Prostate gland (tissue), 2 donors: ENCODE measurements at regions not wholly inside any gene's neighbourhood (a gene's known extent, or its start where the extent isn't known, plus 50 kb on each side); places are given as distances from the start of the nearest gene placed in this dataset.

Experiments
- POLR2A ChIP-seq: fragments of 450-650 bp; IDR thresholded peaks from one replicate; pipeline ENCODE4 v1.6.1; 2016; ENCODE audit warnings: antibody characterized with exemption, mild to moderate bottlenecking
- POLR2AphosphoS5 ChIP-seq: sonication (generic); formaldehyde crosslinking; IDR thresholded peaks from one replicate; pipeline ENCODE4 v1.6.1; 2017; ENCODE audit warnings: antibody characterized with exemption
- TF ChIP-seq, protein P1 (sequence below), 4 experiments: fragments of 200-600 bp in 2 of 4; fragments of 450-650 bp in 2 of 4; sonication (generic) in 2 of 4; IDR thresholded peaks; 1 replicate in 3 of 4; 2 replicates in 1 of 4; pipeline ENCODE4 v1.5.1; 2016 to 2019; ENCODE audit warnings: antibody characterized with exemption in 4 of 4, mild to moderate bottlenecking in 2 of 4, moderate library complexity in 2 of 4

DNA sequence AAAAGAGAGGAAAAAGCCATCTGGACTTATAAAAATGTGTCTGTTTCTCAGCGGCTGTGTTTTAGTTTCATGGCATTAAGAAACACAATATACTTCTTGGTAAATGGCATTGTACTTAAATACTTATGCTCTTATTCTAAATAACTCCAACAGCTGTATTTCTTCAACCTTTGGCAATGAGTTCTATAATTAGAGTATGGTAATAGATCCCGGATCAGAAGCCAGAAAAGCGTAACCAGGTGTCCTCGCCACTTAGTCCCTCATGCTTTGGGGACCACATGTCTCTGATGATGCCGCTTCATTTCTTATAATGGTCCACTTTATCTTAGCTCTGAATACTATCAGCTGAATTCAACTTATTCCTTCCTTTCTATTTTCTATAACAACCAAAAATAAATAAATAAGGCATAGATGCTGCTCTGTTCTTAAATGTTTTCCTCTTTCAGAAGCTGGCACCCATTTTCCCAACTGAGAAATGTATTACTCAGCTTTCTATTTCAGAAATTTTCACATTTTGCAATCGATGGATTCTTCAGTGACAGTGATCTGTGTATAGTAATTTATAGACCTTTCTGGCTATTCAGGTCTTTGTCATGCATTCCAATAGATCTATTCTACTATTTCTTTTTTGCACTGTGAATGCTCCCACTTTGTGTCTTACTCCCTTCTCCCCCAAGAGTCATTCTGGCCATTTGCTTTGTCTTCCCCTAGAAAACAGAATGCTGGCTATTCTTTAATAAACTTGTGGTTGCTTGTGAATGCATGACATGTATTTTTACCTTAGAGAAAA, 87.6 kb upstream of the KBTBD8 start:
- TF ChIP-seq, protein P1, sequence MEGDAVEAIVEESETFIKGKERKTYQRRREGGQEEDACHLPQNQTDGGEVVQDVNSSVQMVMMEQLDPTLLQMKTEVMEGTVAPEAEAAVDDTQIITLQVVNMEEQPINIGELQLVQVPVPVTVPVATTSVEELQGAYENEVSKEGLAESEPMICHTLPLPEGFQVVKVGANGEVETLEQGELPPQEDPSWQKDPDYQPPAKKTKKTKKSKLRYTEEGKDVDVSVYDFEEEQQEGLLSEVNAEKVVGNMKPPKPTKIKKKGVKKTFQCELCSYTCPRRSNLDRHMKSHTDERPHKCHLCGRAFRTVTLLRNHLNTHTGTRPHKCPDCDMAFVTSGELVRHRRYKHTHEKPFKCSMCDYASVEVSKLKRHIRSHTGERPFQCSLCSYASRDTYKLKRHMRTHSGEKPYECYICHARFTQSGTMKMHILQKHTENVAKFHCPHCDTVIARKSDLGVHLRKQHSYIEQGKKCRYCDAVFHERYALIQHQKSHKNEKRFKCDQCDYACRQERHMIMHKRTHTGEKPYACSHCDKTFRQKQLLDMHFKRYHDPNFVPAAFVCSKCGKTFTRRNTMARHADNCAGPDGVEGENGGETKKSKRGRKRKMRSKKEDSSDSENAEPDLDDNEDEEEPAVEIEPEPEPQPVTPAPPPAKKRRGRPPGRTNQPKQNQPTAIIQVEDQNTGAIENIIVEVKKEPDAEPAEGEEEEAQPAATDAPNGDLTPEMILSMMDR (IDR thresholded peaks at IDR 0.05), result no peak
- TF ChIP-seq POLR2A (no peak), POLR2AphosphoS5 (no peak)
